HG03280 (cell line): ENCODE measurements at regions not wholly inside any gene's neighbourhood (a gene's known extent, or its start where the extent isn't known, plus 50 kb on each side); places are given as distances from the start of the nearest gene placed in this dataset.

ENCODE experiments used
- ATAC-seq: cut with Tn5 transposase; IDR thresholded peaks from one replicate; pipeline ENCODE4 v1.9.1; 2021; ENCODE audit warnings: mild to moderate bottlenecking, moderate library complexity; ENCODE audit not compliant: unreplicated experiment

GRCh38 chr4:121439669-121440068 lies 58.9 kb upstream of the QRFPR start:
- ATAC-seq = no peak
